LoVo (cell line): ENCODE measurements at regions not wholly inside any gene's neighbourhood (a gene's known extent, or its start where the extent isn't known, plus 50 kb on each side); places are given as distances from the start of the nearest gene placed in this dataset.

Experiments
- DNase-seq: peaks from one replicate; pipeline ENCODE4 v3.0.0-alpha.2; 2016; ENCODE audit warnings: low spot score

DNA sequence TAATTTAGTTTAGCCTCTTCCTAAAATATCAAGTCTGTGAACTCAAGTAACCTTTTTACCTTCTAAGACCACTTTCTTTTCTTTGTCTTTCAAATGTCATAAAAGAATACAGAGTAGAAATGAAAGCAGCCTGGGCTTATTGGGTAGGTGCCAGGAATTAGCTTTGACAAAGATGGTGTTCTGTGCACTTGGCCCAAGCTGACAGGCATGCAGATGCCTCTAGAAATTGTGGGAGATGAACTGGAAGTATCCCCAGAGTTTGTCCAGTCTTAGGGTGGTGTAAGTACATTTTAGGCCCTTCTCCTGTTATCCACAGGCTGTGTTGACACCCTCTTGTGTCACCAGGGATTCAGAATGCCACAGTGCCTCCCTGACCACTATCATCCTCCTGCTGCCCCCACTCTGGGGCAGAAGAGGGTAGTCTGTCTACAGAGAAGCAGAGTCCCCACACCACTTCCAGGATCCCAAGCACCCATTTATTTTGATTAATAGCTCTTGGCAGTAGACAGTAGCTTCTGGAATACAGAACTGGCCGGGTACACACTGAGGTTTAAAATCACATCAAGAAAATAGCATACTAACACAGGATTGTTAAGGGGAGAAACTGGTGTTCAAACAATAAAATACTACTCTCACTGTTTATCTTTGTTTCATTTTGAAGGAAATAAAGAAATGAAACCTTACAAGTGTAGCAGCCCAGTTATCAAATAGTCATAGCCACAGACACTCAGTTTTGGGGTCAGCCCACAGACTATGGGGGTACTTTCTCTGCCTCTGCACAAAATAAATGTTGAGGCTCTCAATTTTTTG, 343.2 kb downstream of the KCNRG start:
- DNase-seq, result no peak

DNA sequence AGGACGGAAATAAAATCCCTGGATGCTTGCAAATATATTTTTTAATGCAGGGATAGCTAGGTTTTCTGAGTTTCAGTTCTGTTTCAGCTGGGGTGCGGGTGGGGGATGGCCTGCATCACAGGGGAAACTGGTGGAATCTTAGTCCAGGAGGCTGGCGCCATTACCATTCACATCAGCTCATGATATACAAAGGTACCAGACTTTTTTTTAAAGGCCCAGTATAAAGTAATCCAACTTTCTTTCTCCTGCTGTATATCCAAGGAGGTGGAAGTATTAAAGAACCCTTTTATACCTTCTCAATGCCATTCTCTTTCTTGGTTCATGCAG, 343.8 kb downstream of the KCNRG start:
- no peak for DNase-seq

DNA sequence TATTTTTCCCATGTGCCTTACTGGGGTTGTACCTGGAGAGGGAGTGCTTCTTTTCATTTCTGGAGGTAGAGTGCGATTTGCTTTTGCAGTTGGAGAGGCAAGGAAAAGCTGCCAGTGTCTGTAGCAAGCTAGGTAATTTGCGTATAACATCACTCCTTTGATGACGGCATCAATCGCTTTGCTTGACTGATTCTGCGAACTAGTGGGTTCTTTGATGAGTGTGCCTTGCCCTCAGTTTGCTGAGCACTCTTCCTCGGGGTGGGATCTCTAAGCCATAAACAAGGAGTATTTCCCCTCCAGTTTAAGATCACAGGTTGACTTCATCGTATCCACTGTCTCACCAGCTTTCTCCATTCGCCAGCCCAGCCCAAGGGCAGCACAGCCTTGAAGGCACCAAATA, 344.5 kb downstream of the KCNRG start:
- DNase-seq, result no peak

DNA sequence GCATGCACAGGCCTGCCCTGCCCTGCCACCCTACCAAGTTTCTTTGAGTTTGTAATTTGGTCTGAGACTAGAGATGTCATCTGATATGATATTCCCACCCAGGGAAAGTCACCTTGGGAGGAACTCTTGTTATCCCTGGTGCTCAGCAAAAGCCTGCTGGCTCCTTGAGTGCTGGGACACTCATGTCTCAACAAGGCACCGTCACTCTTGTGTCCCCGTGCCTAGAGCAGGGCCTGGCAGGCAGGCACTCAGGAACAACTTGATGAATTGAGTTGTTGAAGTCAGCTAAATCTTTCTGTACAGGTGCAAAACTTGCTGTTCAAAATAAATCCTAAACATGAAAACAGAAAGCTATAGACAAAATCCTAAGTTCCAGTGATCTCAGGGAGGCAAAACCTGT, 345.4 kb downstream of the KCNRG start:
- no peak for DNase-seq

DNA sequence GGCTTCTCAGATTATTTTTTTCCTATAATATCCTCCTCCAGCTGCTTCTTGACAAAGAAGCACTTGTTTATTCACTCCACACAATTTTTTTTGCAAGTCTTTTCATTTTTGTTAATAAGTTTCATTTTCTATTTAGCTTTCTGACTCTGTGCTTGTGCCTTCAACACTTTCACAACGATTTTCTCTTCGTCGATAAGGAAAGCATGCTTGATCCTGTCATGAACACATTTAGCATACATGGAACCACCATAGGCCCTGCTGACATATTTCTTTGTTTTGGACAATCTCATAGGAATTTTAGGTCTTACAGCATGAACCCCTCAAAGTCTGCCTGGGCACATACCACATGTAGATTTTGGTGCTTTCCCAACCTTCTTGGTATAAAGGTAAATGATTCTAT, 346.0 kb downstream of the KCNRG start:
- DNase-seq, result no peak

DNA sequence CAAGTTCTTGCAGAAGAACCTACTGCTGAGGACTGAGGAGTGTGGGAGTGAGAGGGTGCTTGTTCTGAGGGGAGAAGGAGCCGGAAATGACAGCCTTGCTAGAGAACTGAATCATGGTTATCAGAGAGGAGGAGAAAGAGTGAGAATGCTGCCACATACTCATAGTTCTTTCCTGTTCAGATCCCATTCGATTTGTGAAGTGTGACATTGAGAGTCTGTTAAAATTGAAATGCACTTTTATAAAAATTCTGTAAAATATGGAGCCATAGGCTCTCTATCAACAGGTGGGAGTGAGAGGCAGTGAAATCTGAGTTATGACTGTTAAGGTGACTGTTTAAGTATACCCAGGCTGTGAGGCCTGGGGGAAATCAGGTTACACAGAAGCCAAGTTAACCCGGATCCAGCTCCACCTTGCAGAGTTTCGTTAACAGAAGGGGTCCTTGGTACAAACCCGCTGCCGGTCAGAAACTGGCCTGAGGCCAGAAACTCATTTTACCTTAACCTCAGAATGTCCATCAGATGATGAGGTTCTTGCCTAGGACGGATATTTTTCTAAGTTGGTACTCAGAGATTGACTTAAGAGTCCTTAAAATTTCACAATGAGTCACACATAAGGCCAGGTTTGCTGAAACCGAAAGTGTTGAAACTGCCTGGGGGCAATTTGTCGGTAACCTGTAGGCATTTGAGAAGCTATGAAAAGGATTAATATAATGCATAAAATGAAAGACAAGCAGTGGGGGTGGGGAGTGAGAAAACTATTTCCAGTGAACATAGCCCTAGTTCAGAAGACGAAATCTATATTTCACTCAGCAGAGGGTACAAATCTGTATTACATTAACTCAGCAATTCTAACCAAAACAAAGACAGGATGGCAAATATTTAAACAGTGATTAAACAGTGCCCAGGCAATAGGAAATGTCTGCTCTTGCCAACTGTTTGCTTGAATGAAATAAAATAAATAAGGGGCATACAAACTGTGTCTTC, 350.5 kb downstream of the KCNRG start:
- peak; percentile 62 for DNase-seq

DNA sequence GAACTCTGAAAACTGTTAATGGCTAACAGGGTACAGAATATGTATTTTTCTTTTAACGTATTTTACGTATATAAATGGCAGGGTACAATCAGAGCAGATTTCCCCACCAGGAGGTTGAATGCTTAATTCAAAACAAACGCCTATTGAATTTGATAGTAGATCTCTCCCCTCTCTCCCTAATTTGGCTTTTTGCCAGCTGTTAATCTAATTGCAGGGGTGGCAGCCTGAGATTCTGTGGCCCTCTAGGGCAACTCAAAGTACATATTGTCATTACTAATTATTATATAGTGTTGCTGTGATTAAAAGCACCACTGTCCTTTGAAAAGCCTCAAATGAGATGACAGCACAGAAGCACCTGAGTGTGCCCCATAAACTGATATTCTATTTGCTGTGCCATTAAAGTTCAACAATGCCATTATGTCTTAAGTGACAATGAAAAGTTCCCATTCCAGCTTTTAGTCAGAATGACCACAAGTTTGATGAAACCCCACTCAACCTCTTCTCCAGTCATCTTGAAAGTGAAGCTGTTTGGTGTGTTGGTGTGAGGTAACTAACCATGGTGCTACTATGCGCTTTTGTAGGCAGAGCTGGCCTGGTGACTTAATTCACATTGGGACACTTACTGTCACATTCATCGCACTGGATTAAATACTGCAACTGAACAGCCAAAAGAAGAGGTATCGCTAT, 351.4 kb downstream of the KCNRG start:
- DNase-seq, result no peak

DNA sequence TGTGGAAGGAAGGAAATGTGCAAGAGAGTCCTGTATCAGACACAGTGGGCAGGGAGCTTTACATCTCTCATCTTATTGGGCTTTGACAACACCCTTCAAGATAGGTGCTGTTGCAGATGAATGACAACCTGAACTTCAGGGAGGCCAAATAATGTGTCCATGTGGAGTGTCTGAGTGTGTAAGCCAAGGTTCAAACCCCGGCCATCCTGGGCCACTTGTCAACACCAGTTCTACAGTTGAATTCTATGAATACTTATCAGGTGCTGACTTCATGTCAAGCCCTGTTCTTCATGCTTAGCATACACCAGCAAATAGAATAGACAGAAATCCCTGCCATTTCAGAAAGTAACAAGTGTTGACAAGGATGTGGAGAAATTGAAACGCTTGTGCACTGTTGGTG, 354.4 kb downstream of the KCNRG start:
- no peak for DNase-seq

DNA sequence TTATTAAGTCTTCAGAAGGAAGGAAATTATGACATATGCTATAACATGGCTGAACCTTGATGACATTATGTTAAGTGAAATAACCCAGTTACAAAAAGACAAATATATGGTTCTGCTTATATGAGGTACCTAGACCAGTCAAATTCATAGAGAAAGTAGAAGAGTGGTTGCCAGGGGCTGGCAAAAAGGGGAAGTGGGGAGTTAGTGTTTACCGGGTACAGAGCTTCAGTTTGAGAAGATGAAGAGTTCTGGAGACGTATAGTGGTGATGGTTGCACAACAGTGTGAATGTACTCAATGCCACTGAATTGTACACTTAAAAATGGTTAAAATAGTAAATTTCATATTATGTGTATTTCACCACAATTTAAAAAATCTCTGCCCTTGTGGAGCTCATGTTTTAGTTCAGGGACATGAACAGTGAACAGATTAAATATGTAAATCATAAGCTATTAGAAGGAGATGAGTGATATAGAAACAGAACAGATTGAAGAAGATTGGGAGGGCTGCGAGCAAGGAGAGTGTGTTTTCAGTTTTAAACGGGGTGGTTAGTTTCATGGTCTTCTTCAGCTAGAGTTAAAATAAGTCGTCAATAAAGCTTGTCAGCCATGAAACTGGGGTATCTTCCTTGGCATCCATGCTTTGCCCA, 355.2 kb downstream of the KCNRG start:
- DNase-seq, result no peak

DNA sequence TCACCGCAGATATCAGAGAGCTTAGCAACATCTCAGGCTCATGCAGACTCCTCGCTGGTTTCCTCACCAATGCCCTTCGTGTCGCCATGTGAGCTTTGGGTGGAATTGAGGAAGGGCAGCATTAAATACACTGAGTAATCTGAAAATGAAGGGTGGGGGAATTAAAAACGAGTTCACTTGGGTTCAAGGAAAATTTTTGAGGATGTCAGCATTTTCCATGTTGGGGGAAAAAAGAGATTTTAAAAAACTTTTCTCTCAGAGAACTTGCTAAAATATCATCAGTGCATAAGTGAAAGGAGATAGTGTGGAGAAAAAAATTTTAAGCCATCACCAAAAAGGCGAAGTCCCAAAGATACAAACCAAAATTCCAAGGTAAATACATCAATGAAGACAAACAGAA, 359.3 kb downstream of the KCNRG start:
- no peak for DNase-seq

DNA sequence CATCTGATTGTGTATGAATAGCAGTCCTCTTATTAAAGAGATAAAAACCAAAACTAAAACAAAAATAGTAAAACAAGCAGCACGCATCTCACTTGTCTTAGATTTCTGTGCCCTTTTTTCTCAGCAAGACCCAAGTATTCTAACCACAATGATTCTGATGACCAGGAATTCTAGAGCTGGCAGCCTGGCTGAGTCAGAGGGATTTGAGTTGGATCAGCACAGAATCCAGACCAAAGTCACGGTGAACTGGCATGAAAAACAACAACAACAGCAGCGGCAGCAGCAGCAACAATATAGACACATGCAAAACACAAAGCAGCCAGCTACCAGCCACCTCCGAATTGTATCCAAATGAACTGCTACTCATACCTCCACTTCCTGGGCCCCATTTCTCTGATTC, 360.5 kb downstream of the KCNRG start:
- no peak for DNase-seq

DNA sequence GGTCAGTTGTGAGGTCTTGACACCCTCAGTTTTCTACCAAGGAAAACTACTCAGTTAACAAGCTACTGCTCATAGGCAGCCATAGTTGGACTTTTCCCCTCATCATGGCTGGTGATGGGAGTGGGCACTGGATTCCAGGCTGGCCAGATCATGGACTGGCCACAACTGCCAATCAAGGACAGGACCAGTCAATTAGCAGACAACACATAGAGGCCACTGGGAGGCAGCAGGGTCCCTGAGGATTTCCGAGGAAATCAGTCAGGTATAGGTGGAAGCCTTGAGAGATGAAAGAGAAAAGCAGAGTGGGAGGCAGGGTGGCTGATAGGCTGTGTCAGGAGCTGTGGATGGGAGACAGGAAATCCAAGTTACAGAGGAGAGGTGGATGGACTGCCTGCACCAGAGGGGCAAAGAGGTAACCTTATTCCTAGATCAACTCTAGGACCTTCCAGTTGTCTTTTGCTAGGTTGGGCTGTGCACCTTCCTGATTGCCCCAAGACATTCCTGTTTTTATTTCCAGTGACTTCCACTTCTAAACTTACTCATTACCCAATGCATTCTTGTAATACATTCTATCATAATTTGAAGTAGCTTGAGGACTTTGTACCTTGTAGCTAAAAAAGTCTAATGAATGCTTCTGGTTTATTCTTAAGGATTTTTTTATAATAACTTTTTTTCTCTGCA, 361.8 kb downstream of the KCNRG start:
- DNase-seq, result no peak

DNA sequence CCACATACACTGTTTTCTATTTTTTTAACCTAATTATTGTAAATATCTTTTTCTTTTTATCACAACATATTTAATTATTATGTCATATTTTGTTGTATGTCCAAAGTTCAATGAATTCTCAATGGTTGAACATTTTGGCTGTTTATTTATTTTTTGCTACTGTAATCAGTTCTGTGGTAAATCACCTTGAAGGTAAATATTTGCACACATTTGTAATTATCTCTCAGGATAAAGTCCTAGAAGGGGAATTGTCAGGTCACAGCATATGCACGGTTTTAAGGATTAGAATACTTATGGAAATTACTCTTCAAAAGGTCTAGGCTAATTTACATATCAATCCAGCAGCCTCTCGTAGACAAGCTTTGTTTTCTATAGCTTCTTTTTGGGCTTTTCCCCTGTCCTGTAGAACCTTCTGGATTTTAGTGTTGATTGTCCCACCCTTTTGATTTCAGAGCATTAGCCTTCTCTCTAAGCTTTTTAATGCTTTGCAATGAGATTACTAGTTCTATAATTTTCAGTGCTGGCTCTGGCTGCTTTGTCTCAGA, 362.6 kb downstream of the KCNRG start:
- no peak for DNase-seq

DNA sequence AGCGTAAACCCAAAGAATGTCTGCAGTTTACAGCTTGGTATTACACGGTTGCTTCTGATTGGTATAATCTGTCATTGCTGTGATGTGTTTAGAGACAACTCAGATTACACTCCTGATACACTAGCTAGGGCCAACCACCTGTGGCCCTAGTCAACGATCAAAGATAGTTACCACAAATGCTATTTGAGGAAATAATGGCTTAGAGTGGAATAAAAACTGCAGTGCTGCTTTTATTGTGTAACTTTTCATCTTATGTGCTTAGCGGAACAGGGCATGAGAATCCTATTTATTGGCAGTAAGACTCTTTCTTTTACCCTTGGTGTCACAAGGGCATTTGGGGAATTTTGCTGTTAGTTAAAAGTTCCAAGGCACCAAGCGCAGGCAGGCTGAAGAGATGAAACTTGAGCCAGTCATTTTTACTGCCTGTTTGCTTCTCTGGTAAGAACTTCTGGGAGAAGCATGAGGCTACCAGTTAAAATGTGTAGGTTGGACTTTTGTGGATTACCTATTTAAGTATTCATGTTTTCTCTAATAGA, 363.3 kb downstream of the KCNRG start:
- DNase-seq, result no peak

DNA sequence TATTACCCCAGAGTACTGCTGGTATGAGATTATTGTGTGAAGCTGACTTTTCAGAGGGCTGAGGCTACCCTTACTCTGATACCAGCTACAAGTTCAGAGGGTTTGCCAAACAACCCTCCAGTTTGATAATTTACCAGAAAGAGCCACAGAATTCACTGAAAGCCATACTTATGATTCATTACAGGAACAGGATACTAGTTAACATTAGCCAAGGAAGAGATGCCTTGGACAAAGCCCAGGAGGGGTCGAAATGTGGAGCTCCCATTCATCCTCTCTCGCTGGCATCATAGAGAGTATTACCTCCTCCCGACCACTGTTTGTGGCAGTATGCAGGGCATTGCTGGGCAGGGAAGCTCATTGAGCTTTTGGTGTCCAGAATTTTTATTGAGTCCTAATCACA, 364.3 kb downstream of the KCNRG start:
- no peak for DNase-seq

DNA sequence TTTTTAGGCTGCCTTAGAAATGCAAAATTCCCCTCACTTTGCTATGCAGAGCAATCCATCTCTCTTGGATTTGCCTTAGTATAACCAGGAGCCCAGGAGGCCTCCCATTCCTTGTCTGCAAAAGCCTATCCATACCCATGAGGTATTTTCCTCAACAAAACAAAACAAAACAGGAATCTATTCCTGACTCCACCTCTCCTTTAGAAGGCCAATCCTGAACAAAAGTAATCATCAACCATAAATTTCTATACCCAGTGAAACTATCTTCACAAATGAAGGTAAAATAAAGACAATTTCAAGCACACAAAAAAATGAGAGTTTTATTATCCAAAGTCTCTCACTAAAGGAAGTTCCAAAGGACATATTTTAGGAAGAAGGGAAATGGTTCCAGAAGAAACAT, 365.7 kb downstream of the KCNRG start:
- no peak for DNase-seq

DNA sequence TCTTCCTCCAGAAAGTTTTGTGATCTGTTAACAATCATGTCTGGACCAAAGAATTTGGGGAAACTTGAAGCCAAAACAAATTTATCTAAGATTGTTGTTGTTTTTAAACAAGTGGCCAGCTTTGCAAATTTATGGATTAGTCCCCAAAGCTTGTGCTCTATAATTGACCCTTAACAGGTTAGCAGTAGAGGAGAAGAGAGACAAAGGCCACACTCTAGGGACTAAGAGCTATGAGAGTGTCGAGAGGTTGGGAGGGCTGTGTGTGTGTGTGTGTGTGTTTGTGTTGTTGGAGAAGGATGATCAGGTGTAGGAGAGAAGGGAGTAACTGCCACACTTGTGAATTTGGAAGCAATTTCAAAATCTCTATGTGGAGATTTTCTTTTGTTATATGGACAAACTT, 367.3 kb downstream of the KCNRG start:
- no peak for DNase-seq

DNA sequence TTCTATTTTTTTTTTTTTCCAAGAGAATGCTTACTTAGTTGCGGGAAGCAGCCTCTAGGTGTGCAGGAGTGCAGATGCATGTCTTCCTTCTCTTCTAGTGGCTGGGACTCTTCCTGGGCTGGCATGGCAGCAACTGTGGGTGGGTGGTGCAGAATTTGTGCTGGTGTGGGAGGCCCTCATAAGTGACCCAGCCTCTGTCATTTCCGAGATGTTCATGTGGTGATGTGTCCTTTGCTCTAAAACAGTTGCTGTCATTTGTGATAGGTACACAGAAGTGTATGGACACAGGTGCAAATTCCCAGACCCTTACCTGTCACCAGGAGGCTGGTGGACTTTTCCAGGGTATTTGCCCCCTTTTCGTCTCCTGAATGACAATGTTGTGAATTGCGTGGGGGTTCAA, 367.7 kb downstream of the KCNRG start:
- DNase-seq, result no peak

DNA sequence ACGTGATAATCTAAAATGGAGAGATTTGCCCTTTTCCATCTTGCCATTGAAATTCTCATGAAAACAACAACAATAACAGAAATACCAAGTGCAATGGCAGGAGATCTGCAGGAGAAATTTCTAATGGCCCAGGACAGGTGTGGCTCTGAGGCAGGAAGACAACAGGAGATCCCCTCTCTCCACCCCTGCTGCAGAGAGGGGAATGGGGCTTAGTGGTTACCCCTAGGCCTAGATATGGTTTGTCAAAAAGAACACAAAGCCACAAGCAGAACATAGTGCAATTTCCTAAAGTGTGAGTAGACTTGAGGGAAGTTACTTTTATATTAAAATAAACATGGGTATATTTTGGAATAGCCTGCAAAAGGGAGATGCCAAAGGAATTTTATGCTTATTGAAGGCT, 369.5 kb downstream of the KCNRG start:
- DNase-seq, result no peak

DNA sequence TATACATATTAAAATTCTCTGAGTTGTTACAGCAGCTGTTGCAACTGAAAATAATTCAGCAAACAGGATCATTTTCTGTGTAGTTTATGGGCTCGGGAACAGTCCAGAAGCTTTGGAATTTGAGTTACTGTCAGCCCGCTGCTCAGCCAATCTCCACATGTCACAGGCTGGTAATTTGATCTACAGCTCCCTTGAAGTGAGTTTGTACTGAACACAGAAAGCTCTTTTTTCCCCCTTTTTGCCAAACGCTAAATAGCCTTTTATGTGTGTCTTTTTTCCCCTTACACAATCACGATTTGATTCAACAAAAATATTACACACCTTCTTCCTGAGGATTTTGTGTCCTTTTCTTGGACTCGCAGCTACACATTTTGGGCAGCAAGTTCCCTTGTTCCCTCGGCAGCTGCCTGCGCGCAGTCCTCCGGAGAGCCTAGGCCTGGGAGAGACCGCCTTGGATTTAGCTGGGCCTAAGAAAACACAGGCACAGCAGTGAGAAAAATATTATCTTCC, 371.4 kb downstream of the KCNRG start:
- no peak for DNase-seq

DNA sequence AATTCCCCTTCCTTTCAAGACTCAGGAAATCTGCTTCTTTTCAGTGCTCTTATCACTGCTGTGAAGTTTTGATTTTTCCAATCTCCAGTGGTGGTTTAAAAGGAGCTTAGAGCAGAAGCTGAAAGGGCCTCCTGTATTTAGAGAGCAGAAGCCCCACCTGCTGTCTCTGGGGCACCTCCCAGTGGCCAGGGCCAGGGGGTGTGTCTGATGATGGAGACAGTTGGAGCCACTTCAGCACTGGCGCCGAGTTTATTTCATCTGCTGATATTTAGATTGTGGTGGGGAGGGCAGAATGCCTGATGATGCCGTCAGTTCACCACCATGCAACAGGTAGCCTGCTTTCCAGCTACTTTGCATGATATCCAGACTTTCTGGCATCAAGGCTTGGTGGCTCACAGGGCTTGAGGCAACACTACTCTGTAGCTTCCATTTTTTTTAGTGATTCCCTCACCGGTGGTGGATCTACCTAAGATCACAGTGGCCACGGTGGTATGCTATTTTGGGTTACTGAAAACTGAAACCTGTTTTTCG, 371.9 kb downstream of the KCNRG start:
- DNase-seq, result no peak
